A673 (cell line): ENCODE measurements at regions not wholly inside any gene's neighbourhood (a gene's known extent, or its start where the extent isn't known, plus 50 kb on each side); places are given as distances from the start of the nearest gene placed in this dataset.

Experiments used
- BruUV-seq: library from RNA; stranded (reverse); fragments of 400-500 nt; replicated peaks from 2 replicates; lab custom pipeline; 2021; lab: Mats Ljungman, UMichigan
- CTCF ChIA-PET: fragments of 300-600 bp; sonication (Branson Sonifier 250); formaldehyde crosslinking; loops from one replicate; lab custom pipeline; 2022; ENCODE audit warnings: antibody characterized with exemption; lab: Charles Lee
- POLR2A ChIA-PET: fragments of 300-600 bp; sonication (Branson Sonifier 250); formaldehyde crosslinking; loops from one replicate; lab custom pipeline; 2022; ENCODE audit warnings: antibody characterized with exemption; ENCODE audit not compliant: low non-redundant PET; lab: Charles Lee
- DNase-seq: peaks from one replicate; pipeline ENCODE4 v3.0.0-alpha.2; 2015; ENCODE audit warnings: low spot score
- H3K27ac ChIP-seq: fragments of 200-600 bp; sonication (generic); 2 replicates; pipeline ENCODE4 v1.5.1; 2016; ENCODE audit warnings: mixed run types, low read depth, mild to moderate bottlenecking, mixed read lengths, antibody characterized with exemption, low read length; ENCODE audit not compliant: poor library complexity, severe bottlenecking
- H3K27me3 ChIP-seq: fragments of 200-600 bp; sonication (generic); replicated peaks from 2 replicates; pipeline ENCODE4 v1.6.1; 2017; ENCODE audit warnings: mixed run types, low read depth, mild to moderate bottlenecking, mixed read lengths, antibody characterized with exemption, low read length; ENCODE audit not compliant: insufficient read depth, poor library complexity
- H3K36me3 ChIP-seq: fragments of 200-600 bp; sonication (generic); 2 replicates; pipeline ENCODE4 v1.6.1; 2016; ENCODE audit warnings: mixed run types, mild to moderate bottlenecking, mixed read lengths, antibody characterized with exemption, low read length; ENCODE audit not compliant: insufficient read depth, poor library complexity, severe bottlenecking
- H3K4me1 ChIP-seq: fragments of 200-600 bp; sonication (generic); 2 replicates; pipeline ENCODE4 v1.6.1; 2017; ENCODE audit warnings: mixed run types, mild to moderate bottlenecking, mixed read lengths, antibody characterized with exemption, low read length; ENCODE audit not compliant: insufficient read depth, poor library complexity, severe bottlenecking
- H3K4me3 ChIP-seq: fragments of 200-600 bp; sonication (generic); 2 replicates; pipeline ENCODE4 v1.5.1; 2016; ENCODE audit warnings: low read depth, mixed run types, mild to moderate bottlenecking, mixed read lengths, low read length; ENCODE audit not compliant: poor library complexity, severe bottlenecking
- H3K9me3 ChIP-seq: fragments of 200-600 bp; sonication (generic); 2 replicates; pipeline ENCODE4 v1.6.1; 2016; ENCODE audit warnings: mixed run types, low read depth, mild to moderate bottlenecking, mixed read lengths, antibody characterized with exemption, low read length; ENCODE audit not compliant: poor library complexity, severe bottlenecking
- EZH2 ChIP-seq: fragments of 200-600 bp; sonication (generic); IDR thresholded peaks from 2 replicates; pipeline ENCODE4 v1.6.1; 2017; ENCODE audit warnings: borderline replicate concordance, low read depth, mild to moderate bottlenecking, mixed read lengths, antibody characterized with exemption, low read length; ENCODE audit not compliant: poor library complexity, severe bottlenecking
- intact Hi-C: fragments of 100-400 bp; cut with micrococcal nuclease; formaldehyde crosslinking; loops from one replicate; pipeline ENCODE4 v1.10.0; 2022; ENCODE audit not compliant: unreplicated experiment
- TF ChIP-seq, protein P1 (sequence below): fragments of 300-800, 200-600 bp; sonication (generic); conservative IDR thresholded peaks from 2 replicates; pipeline ENCODE4 v1.5.1; 2017; ENCODE audit warnings: low read depth, mild to moderate bottlenecking, antibody characterized with exemption, low read length, moderate library complexity, mixed read lengths

DNA sequence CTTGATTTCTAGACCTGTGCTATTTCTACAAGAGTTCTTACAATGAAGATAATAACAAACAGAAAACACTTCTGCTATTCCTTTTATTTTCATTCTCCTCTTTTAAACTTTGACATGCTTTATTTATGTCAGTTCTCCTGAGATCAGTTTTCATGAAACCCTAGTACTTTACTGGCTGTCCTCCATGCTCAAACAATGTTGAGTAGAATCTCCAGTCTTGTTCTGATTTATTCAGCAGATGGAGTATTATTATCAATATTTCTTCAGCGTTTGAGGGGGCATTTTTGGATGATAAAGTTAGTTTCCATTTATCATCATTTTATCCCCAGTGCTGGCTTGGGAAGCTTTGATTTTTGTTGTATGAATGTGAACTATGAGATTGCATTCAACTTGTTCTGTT is 85.9 kb upstream of the WARS2 start:
- Histone ChIP-seq H3K4me3 (no peak overlapping the region), H3K27ac (no peak overlapping the region), H3K9me3 (no peaks in the 10 kb centered on the region), H3K4me1 (peaks cover 13% of the 10 kb centered on the region), H3K36me3 (no peaks in the 10 kb centered on the region), H3K27me3 (no peaks in the 10 kb centered on the region)
- ChIA-PET POLR2A (no interaction called here), CTCF (no interaction called here)
- intact Hi-C loops: no loop called here
- no peak for TF ChIP-seq EZH2
- TF ChIP-seq, protein P1, sequence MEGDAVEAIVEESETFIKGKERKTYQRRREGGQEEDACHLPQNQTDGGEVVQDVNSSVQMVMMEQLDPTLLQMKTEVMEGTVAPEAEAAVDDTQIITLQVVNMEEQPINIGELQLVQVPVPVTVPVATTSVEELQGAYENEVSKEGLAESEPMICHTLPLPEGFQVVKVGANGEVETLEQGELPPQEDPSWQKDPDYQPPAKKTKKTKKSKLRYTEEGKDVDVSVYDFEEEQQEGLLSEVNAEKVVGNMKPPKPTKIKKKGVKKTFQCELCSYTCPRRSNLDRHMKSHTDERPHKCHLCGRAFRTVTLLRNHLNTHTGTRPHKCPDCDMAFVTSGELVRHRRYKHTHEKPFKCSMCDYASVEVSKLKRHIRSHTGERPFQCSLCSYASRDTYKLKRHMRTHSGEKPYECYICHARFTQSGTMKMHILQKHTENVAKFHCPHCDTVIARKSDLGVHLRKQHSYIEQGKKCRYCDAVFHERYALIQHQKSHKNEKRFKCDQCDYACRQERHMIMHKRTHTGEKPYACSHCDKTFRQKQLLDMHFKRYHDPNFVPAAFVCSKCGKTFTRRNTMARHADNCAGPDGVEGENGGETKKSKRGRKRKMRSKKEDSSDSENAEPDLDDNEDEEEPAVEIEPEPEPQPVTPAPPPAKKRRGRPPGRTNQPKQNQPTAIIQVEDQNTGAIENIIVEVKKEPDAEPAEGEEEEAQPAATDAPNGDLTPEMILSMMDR: no peak
- no TSS peak for BruUV-seq
- DNase-seq: no peak

DNA sequence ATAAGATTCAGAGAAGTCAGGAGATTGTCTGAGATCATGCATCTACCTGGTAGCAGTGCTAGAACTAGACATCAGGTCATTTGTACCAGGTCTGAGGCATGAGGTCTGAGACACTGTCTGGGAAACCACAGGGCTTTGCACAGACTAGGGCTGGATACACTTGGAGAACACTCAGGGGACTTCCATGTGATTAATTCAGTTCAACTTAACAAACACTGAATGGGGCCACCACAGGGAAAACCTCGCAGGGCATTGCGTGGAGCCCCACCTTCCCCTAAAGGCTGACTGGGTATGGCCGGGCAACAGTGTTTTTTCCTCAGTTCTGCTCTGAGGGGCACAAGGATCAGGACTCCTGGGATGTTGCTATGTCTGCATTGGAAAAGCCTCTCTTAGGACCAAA is 86.5 kb upstream of the WARS2 start:
- no peaks in the 10 kb centered on the region for H3K9me3 ChIP-seq
- peak; percentile 12 for DNase-seq
- H3K4me1 ChIP-seq: peaks cover 13% of the 10 kb centered on the region
- no peak overlapping the region for H3K27ac ChIP-seq
- TF ChIP-seq EZH2: no peak
- TF ChIP-seq, protein P1: no peak
- POLR2A ChIA-PET: no interaction called here
- CTCF ChIA-PET: no interaction called here
- no TSS peak for BruUV-seq
- H3K4me3 ChIP-seq: no peak overlapping the region
- H3K27me3 ChIP-seq: no peaks in the 10 kb centered on the region
- intact Hi-C loops: no loop called here
- H3K36me3 ChIP-seq: no peaks in the 10 kb centered on the region

DNA sequence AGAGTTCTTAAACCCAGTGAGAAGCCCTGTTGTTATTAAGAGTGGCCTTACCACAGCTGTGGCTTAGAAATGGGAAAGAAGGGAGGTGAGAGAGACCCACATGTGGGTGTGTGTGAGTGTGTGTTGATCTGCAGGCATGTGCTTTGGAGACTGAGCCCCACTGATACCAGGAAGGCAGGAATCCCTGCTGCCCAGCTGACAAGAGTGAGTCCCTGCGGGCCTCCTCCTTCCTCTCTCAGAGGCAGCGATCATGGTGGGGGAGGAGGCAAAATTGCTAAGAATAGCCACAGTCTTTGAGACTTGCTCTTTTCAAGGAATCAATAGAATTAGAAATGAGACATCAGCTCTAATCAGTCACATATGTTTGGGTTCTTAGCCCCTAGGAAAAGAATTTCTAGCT is 87.0 kb upstream of the WARS2 start:
- intact Hi-C loops: no loop called here
- peak; percentile 33 for DNase-seq
- no peak overlapping the region for H3K27ac ChIP-seq
- peaks cover 13% of the 10 kb centered on the region for H3K4me1 ChIP-seq
- no peaks in the 10 kb centered on the region for H3K9me3 ChIP-seq
- TF ChIP-seq, protein P1: no peak
- TF ChIP-seq EZH2: no peak
- no peaks in the 10 kb centered on the region for H3K36me3 ChIP-seq
- no peaks in the 10 kb centered on the region for H3K27me3 ChIP-seq
- no TSS peak for BruUV-seq
- ChIA-PET CTCF (no interaction called here), POLR2A (no interaction called here)
- H3K4me3 ChIP-seq: no peak overlapping the region
